CD4-positive, alpha-beta T cell treated with Interleukin-4 for 1 hour (primary cell): ENCODE measurements at regions not wholly inside any gene's neighbourhood (a gene's known extent, or its start where the extent isn't known, plus 50 kb on each side); places are given as distances from the start of the nearest gene placed in this dataset.
"Not testable (repeated sequence)": the region's sequence is repeated elsewhere in the genome, so short reads cannot be mapped to it uniquely, and the experiment has no call there.

Experiments
- DNase-seq, 2 donors: peaks; one replicate each; pipeline ENCODE4 v3.0.0-alpha.2; 2020 to 2022

- no peak for DNase-seq
These were observed 80.0 kb downstream of the GALR1 start for GRCh38 chr18:77329651-77330050.

GRCh38 chr18:77334876-77335275 lies 85.2 kb downstream of the GALR1 start:
- no peak for DNase-seq

GRCh38 chr18:77337604-77338003 lies 88.0 kb downstream of the GALR1 start:
- DNase-seq: no peak

- DNase-seq: no peak
These were observed 89.4 kb downstream of the GALR1 start for GRCh38 chr18:77339093-77339492.

GRCh38 chr18:77339623-77340022 lies 90.0 kb downstream of the GALR1 start:
- DNase-seq: no peak

GRCh38 chr18:77340815-77341214 lies 91.2 kb downstream of the GALR1 start:
- DNase-seq: no peak

- DNase-seq: no peak
These were observed 92.1 kb downstream of the GALR1 start for GRCh38 chr18:77341527-77342325.

GRCh38 chr18:77342736-77343135 lies 93.1 kb downstream of the GALR1 start:
- DNase-seq: no peak

GRCh38 chr18:77343846-77344510 lies 94.3 kb downstream of the GALR1 start:
- no peak for DNase-seq

- DNase-seq: no peak
These were observed 95.3 kb downstream of the GALR1 start for GRCh38 chr18:77344786-77345500.

GRCh38 chr18:77346208-77346810 lies 96.7 kb downstream of the GALR1 start:
- no peak for DNase-seq

- DNase-seq: not testable (repeated sequence)
These were observed 103.7 kb downstream of the GALR1 start for GRCh38 chr18:77353349-77353748.

- DNase-seq: no peak
These were observed 110.1 kb downstream of the GALR1 start for GRCh38 chr18:77359561-77360314.

GRCh38 chr18:77360315-77361190 lies 110.9 kb downstream of the GALR1 start:
- DNase-seq: no peak

GRCh38 chr18:77361382-77361781 lies 111.7 kb downstream of the GALR1 start:
- DNase-seq: no peak

GRCh38 chr18:77365667-77366066 lies 116.0 kb downstream of the GALR1 start:
- no peak for DNase-seq

- no peak for DNase-seq
These were observed 116.5 kb downstream of the GALR1 start for GRCh38 chr18:77366067-77366719.

- DNase-seq: no peak
These were observed 117.3 kb downstream of the GALR1 start for GRCh38 chr18:77366720-77367641.

- no peak for DNase-seq
These were observed 120.0 kb downstream of the GALR1 start for GRCh38 chr18:77369644-77370043.
